C4-2B (cell line): ENCODE measurements at regions not wholly inside any gene's neighbourhood (a gene's known extent, or its start where the extent isn't known, plus 50 kb on each side); places are given as distances from the start of the nearest gene placed in this dataset.
A peak's percentile ranks its signal among the peaks of the same experiment; 100 is the strongest.

Source experiments
- H3K27ac ChIP-seq: fragments of 450-650 bp; 2 replicates; pipeline ENCODE4 v1.5.1; 2017
- CTCF ChIP-seq: fragments of 450-650 bp; conservative IDR thresholded peaks from 2 replicates; pipeline ENCODE4 v1.5.1; 2017; ENCODE audit warnings: mild to moderate bottlenecking
- ZFX ChIP-seq: fragments of 450-650 bp; IDR thresholded peaks from 2 replicates; pipeline ENCODE4 v1.6.1; 2017

GRCh38 chr4:159604781-159605180 lies 501.9 kb downstream of the RAPGEF2 start:
- no peak for TF ChIP-seq CTCF
- no peak for TF ChIP-seq ZFX
- H3K27ac ChIP-seq = no peak overlapping the region

GRCh38 chr4:159606835-159607234 lies 504.0 kb downstream of the RAPGEF2 start:
- H3K27ac ChIP-seq = no peak overlapping the region
- TF ChIP-seq CTCF (no peak), ZFX (no peak)

GRCh38 chr4:159607809-159608208 lies 504.9 kb downstream of the RAPGEF2 start:
- TF ChIP-seq CTCF = no peak

GRCh38 chr4:159608436-159608835 lies 505.6 kb downstream of the RAPGEF2 start:
- H3K27ac ChIP-seq = no peak overlapping the region
- TF ChIP-seq ZFX (no peak), CTCF (peak; percentile 32)

More at GRCh38 chr4:159607809-159608208, 504.9 kb downstream of the RAPGEF2 start:
- H3K27ac ChIP-seq = no peak overlapping the region

GRCh38 chr4:159632031-159632430 lies 529.2 kb downstream of the RAPGEF2 start:
- no peak for TF ChIP-seq CTCF
- no peak for TF ChIP-seq ZFX
- H3K27ac ChIP-seq = no peak overlapping the region

- TF ChIP-seq CTCF (no peak), ZFX (no peak)
- H3K27ac ChIP-seq = no peak overlapping the region
Measured at GRCh38 chr4:159639671-159640323, 536.9 kb downstream of the RAPGEF2 start.

GRCh38 chr4:159649237-159649636 lies 546.4 kb downstream of the RAPGEF2 start:
- no peak overlapping the region for H3K27ac ChIP-seq
- TF ChIP-seq ZFX = no peak
- TF ChIP-seq CTCF = no peak
